Esophagus muscularis mucosa (tissue), 4 donors: ENCODE measurements at regions not wholly inside any gene's neighbourhood (a gene's known extent, or its start where the extent isn't known, plus 50 kb on each side); places are given as distances from the start of the nearest gene placed in this dataset.

Source experiments
- EP300 ChIP-seq: sonication (generic); formaldehyde crosslinking; IDR thresholded peaks from one replicate; pipeline ENCODE4 v1.6.1; 2017; ENCODE audit warnings: antibody characterized with exemption
- POLR2A ChIP-seq: fragments of 450-650 bp; IDR thresholded peaks from one replicate; pipeline ENCODE4 v1.6.1; 2017; ENCODE audit warnings: antibody characterized with exemption, moderate library complexity, mild to moderate bottlenecking, low read depth
- POLR2AphosphoS5 ChIP-seq, 2 donors: sonication (generic); formaldehyde crosslinking; IDR thresholded peaks; one replicate each; pipeline ENCODE4 v1.6.1; 2017; ENCODE audit warnings: antibody characterized with exemption in 2 of 2
- TF ChIP-seq, protein P1 (sequence below), 3 experiments: fragments of 200-600 bp in 2 of 3; fragments of 450-650 bp in 1 of 3; sonication (generic) in 2 of 3; IDR thresholded peaks; one replicate each; pipeline ENCODE4 v1.5.1; 2017 to 2019; ENCODE audit warnings: antibody characterized with exemption in 3 of 3, mild to moderate bottlenecking in 2 of 3, moderate library complexity in 1 of 3

DNA sequence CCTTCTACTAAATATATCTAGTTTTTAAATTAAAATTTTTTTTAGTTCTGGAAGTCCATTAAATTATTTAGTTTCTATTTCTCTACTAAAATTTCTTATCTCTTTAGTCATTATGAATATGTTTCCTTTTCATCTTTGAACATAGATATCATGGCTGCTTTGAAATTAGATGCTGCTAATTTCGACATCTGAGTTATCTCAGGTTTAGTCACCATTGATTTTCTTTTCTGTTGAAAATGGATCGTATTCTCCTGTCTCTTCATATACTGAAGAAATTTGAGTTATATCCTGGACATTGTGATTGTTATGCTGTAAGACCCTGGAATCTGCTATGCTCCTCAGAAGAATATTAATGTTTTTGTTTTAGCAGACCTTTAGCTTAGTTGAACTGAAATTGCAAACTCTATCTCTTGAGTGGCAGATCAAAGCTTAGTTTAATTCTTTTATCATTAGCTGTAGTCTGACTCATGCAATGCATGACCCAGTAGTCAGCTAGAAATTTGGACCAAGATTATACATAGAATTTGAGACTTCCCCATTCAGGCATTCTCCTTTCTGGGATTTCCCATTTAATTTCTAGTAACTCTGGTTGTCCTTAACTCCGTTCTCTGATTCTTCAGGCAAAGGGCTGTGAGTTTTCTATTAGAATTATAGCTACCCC, 439.8 kb upstream of the IL12A start:
- TF ChIP-seq, protein P1, sequence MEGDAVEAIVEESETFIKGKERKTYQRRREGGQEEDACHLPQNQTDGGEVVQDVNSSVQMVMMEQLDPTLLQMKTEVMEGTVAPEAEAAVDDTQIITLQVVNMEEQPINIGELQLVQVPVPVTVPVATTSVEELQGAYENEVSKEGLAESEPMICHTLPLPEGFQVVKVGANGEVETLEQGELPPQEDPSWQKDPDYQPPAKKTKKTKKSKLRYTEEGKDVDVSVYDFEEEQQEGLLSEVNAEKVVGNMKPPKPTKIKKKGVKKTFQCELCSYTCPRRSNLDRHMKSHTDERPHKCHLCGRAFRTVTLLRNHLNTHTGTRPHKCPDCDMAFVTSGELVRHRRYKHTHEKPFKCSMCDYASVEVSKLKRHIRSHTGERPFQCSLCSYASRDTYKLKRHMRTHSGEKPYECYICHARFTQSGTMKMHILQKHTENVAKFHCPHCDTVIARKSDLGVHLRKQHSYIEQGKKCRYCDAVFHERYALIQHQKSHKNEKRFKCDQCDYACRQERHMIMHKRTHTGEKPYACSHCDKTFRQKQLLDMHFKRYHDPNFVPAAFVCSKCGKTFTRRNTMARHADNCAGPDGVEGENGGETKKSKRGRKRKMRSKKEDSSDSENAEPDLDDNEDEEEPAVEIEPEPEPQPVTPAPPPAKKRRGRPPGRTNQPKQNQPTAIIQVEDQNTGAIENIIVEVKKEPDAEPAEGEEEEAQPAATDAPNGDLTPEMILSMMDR (IDR thresholded peaks at IDR 0.05), result no peak
- TF ChIP-seq POLR2A (no peak), POLR2AphosphoS5 (IDR thresholded peaks at IDR 0.05) (no peak), EP300 (no peak)
